Osteoblast (primary cell): ENCODE measurements at regions not wholly inside any gene's neighbourhood (a gene's known extent, or its start where the extent isn't known, plus 50 kb on each side); places are given as distances from the start of the nearest gene placed in this dataset.

ENCODE experiments used
- DNase-seq: peaks from one replicate; pipeline ENCODE4 v3.0.0; 2011; ENCODE audit warnings: low spot score, mixed read lengths; ENCODE audit not compliant: insufficient read length; ENCODE audit errors: missing footprints
- H2AFZ ChIP-seq: 2 replicates; pipeline ENCODE4 v1.6.0; 2011; ENCODE audit warnings: mild to moderate bottlenecking, low read length
- H3K27ac ChIP-seq: 2 replicates; pipeline ENCODE4 v1.5.1; 2011; ENCODE audit warnings: mild to moderate bottlenecking, low read depth, low read length, moderate library complexity
- H3K27me3 ChIP-seq: 2 replicates; pipeline ENCODE4 v1.6.0; 2012; ENCODE audit warnings: mild to moderate bottlenecking, control low read depth, inconsistent platforms, low read length, moderate library complexity; ENCODE audit not compliant: insufficient read depth
- H3K36me3 ChIP-seq: 2 replicates; pipeline ENCODE4 v1.5.1; 2011; ENCODE audit warnings: mild to moderate bottlenecking, low read length, control low read depth, moderate library complexity; ENCODE audit not compliant: insufficient read depth
- H3K4me1 ChIP-seq: 2 replicates; pipeline ENCODE4 v1.5.1; 2011; ENCODE audit warnings: mild to moderate bottlenecking, low read length, control low read depth, moderate library complexity; ENCODE audit not compliant: insufficient read depth
- H3K4me2 ChIP-seq: 2 replicates; pipeline ENCODE4 v1.6.0; 2011; ENCODE audit warnings: mild to moderate bottlenecking, low read length; ENCODE audit not compliant: insufficient read depth
- H3K4me3 ChIP-seq: fragments of 200-600 bp; sonication (generic); 3 replicates; pipeline ENCODE4 v1.5.1; 2012; ENCODE audit warnings: mild to moderate bottlenecking, low read length, inconsistent platforms; ENCODE audit not compliant: insufficient read depth
- H3K79me2 ChIP-seq: 2 replicates; pipeline ENCODE4 v1.6.0; 2012; ENCODE audit warnings: mild to moderate bottlenecking, low read length, control low read depth, inconsistent platforms; ENCODE audit not compliant: insufficient read depth
- H3K9me3 ChIP-seq: 2 replicates; pipeline ENCODE4 v1.5.1; 2011; ENCODE audit warnings: low read depth, low read length, control low read depth
- H4K20me1 ChIP-seq: 2 replicates; pipeline ENCODE4 v1.6.0; 2012; ENCODE audit warnings: mild to moderate bottlenecking, low read length, control low read depth; ENCODE audit not compliant: insufficient read depth
- CTCF ChIP-seq: IDR thresholded peaks from 2 replicates; pipeline ENCODE4 v1.5.1; 2011; ENCODE audit warnings: mild to moderate bottlenecking, low read depth, low read length, moderate library complexity; ENCODE audit errors: extremely low read depth

GRCh38 chr1:13950637-13951036, 250.6 kb downstream of the PRDM2 start:
- no peak overlapping the region for H3K27ac ChIP-seq
- no peaks in the 10 kb centered on the region for H3K27me3 ChIP-seq
- DNase-seq = no peak
- TF ChIP-seq CTCF = no peak
- no peak overlapping the region for H3K4me3 ChIP-seq
- no peaks in the 10 kb centered on the region for H4K20me1 ChIP-seq
- H3K79me2 ChIP-seq = no peaks in the 10 kb centered on the region
- no peaks in the 10 kb centered on the region for H3K4me1 ChIP-seq
- no peaks in the 10 kb centered on the region for H3K36me3 ChIP-seq
- H3K4me2 ChIP-seq = no peak overlapping the region
- H2AFZ ChIP-seq = no peak overlapping the region
- no peaks in the 10 kb centered on the region for H3K9me3 ChIP-seq

DNA sequence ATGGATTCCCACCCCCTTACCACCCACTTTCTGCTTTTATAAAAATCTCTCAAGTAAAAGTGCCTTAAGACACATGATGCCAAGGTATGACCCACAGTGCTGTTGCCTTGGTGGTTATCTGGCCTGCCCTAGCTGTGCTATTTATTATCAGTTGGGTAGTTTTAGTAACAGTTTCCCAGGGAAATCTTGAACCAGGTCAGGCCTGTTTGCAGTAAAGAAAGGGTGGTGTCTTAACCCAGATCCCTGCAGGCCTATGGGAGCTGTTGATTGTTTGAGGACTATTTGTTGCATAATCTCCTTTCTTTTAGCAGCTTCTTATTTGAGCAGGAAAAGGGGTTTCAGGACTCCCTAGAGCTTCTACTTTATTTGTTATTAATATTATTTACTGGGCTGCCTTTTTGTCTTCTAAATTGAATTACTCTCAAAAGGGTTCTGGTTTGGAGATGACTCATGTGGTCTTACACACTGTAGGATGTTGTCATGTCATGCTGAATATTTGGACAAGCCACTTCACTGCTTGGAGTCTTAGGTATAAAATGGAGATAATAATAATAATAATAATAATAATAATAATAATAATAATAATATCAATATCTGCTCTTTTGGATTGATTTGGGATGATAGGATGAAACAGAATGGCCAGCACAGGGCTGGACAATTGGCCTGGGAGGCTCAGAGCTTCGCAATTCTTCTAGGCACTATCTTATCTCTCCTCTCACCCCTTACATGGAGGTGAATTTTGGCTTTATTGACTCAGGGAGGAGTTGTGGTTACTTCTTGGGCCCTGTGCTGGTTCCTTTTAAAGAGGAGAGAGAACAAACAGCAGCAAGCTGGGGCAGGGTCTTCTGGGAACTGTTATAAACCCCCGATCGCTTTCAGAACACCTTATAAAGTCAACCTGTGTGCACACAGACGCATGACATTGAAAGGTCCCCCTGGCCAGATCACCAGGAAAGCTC, 252.1 kb downstream of the PRDM2 start:
- no peak for TF ChIP-seq CTCF
- Histone ChIP-seq H3K4me2 (no peak overlapping the region), H3K4me1 (no peaks in the 10 kb centered on the region), H3K27me3 (no peaks in the 10 kb centered on the region), H3K27ac (no peak overlapping the region), H3K4me3 (no peak overlapping the region), H4K20me1 (no peaks in the 10 kb centered on the region), H3K79me2 (no peaks in the 10 kb centered on the region), H3K36me3 (no peaks in the 10 kb centered on the region), H3K9me3 (no peaks in the 10 kb centered on the region), H2AFZ (no peak overlapping the region)
- DNase-seq = no peak

GRCh38 chr1:13952985-13953384, 253.0 kb downstream of the PRDM2 start:
- TF ChIP-seq CTCF = no peak
- Histone ChIP-seq H3K4me2 (no peak overlapping the region), H3K36me3 (no peaks in the 10 kb centered on the region), H3K4me1 (no peaks in the 10 kb centered on the region), H3K9me3 (no peaks in the 10 kb centered on the region), H3K4me3 (no peak overlapping the region), H3K27ac (no peak overlapping the region), H4K20me1 (no peaks in the 10 kb centered on the region), H2AFZ (no peak overlapping the region), H3K27me3 (no peaks in the 10 kb centered on the region), H3K79me2 (no peaks in the 10 kb centered on the region)
- no peak for DNase-seq

GRCh38 chr1:13956393-13956792, 256.4 kb downstream of the PRDM2 start:
- no peaks in the 10 kb centered on the region for H3K79me2 ChIP-seq
- no peak for TF ChIP-seq CTCF
- no peaks in the 10 kb centered on the region for H4K20me1 ChIP-seq

More at GRCh38 chr1:13956393-13956792, 256.4 kb downstream of the PRDM2 start:
- Histone ChIP-seq H3K27ac (no peak overlapping the region), H3K4me1 (no peaks in the 10 kb centered on the region), H3K4me3 (no peak overlapping the region), H3K9me3 (no peaks in the 10 kb centered on the region), H3K36me3 (no peaks in the 10 kb centered on the region), H3K27me3 (no peaks in the 10 kb centered on the region), H3K4me2 (no peak overlapping the region), H2AFZ (no peak overlapping the region)
- DNase-seq = no peak
